A673 (cell line): ENCODE measurements at regions not wholly inside any gene's neighbourhood (a gene's known extent, or its start where the extent isn't known, plus 50 kb on each side); places are given as distances from the start of the nearest gene placed in this dataset.

ENCODE experiments used
- EZH2 ChIP-seq: fragments of 200-600 bp; sonication (generic); IDR thresholded peaks from 2 replicates; pipeline ENCODE4 v1.6.1; 2017; ENCODE audit warnings: borderline replicate concordance, low read depth, mild to moderate bottlenecking, mixed read lengths, antibody characterized with exemption, low read length; ENCODE audit not compliant: poor library complexity, severe bottlenecking
- TF ChIP-seq, protein P1 (sequence below): fragments of 300-800, 200-600 bp; sonication (generic); conservative IDR thresholded peaks from 2 replicates; pipeline ENCODE4 v1.5.1; 2017; ENCODE audit warnings: low read depth, mild to moderate bottlenecking, antibody characterized with exemption, low read length, moderate library complexity, mixed read lengths

DNA sequence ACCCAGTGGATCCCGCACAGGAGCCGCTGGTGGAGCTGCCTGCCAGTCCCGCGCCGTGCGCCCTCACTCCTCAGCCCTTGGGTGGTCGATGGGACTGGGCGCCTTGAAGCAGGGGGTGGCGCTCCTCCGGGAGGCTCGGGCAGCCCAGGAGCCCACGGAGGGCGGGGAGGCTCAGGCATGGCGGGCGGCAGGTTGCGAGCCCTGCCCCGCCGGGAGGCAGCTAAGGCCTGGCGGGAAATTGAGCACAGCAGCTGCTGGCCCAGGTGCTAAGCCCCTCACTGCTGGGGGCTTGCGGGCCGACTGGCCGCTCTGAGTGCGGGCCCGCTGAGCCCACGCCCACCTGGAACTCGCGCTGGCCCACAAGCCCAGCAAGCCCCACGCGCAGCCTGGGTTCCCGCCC lies 127.1 kb upstream of the TMEM164 start:
- TF ChIP-seq, protein P1, sequence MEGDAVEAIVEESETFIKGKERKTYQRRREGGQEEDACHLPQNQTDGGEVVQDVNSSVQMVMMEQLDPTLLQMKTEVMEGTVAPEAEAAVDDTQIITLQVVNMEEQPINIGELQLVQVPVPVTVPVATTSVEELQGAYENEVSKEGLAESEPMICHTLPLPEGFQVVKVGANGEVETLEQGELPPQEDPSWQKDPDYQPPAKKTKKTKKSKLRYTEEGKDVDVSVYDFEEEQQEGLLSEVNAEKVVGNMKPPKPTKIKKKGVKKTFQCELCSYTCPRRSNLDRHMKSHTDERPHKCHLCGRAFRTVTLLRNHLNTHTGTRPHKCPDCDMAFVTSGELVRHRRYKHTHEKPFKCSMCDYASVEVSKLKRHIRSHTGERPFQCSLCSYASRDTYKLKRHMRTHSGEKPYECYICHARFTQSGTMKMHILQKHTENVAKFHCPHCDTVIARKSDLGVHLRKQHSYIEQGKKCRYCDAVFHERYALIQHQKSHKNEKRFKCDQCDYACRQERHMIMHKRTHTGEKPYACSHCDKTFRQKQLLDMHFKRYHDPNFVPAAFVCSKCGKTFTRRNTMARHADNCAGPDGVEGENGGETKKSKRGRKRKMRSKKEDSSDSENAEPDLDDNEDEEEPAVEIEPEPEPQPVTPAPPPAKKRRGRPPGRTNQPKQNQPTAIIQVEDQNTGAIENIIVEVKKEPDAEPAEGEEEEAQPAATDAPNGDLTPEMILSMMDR: no peak
- TF ChIP-seq EZH2: no peak
